ENCODE measurements at regions not wholly inside any gene's neighbourhood (a gene's known extent, or its start where the extent isn't known, plus 50 kb on each side); places are given as distances from the start of the nearest gene placed in this dataset.

- TF ChIP-seq, protein P1, sequence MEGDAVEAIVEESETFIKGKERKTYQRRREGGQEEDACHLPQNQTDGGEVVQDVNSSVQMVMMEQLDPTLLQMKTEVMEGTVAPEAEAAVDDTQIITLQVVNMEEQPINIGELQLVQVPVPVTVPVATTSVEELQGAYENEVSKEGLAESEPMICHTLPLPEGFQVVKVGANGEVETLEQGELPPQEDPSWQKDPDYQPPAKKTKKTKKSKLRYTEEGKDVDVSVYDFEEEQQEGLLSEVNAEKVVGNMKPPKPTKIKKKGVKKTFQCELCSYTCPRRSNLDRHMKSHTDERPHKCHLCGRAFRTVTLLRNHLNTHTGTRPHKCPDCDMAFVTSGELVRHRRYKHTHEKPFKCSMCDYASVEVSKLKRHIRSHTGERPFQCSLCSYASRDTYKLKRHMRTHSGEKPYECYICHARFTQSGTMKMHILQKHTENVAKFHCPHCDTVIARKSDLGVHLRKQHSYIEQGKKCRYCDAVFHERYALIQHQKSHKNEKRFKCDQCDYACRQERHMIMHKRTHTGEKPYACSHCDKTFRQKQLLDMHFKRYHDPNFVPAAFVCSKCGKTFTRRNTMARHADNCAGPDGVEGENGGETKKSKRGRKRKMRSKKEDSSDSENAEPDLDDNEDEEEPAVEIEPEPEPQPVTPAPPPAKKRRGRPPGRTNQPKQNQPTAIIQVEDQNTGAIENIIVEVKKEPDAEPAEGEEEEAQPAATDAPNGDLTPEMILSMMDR (IDR thresholded peaks at IDR 0.05), result no peak
- no peak for TF ChIP-seq POLR2A (IDR thresholded peaks at IDR 0.05)
- DNase-seq, result no peak
Measured at GRCh38 chr10:111989136-111989911, 194.2 kb downstream of the GPAM start.

DNA sequence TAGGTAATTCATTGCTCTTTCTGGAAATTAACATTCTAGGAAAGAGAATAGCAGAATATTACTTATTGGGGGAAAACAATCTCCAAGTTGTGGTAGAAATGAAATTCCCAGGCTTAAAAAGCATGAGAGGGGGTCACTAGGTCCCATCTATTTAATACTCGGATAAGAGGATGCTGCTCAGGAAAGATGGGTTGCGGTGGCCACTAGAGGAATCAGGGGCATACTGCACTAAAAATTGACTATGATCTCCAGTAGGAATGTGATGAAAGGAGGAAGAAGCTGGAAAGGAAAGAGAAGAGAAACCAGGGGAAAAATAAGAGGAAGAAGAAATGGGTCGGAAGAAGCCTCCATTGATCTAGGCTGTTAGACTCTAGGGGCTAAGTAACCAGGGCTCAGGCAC lies 192.8 kb downstream of the GPAM start:
- H3K4me1 ChIP-seq, result no peaks in the 10 kb centered on the region
- no peak for DNase-seq
- H3K9me3 ChIP-seq, result no peaks in the 10 kb centered on the region
- no peak overlapping the region for H3K27ac ChIP-seq
- intact Hi-C loops (cut with DNase I; ENCODE audit: low total_unique reads), result no loop called here
- H3K36me3 ChIP-seq, result no peaks in the 10 kb centered on the region
- no peaks in the 10 kb centered on the region for H3K27me3 ChIP-seq
- no peak for TF ChIP-seq POLR2A (IDR thresholded peaks at IDR 0.05)
- TF ChIP-seq, protein P1 (IDR thresholded peaks at IDR 0.05), result no peak
- no peak overlapping the region for H3K4me3 ChIP-seq

More at GRCh38 chr10:111989136-111989911, 194.2 kb downstream of the GPAM start:
- Histone ChIP-seq H3K4me1 (no peaks in the 10 kb centered on the region), H3K27me3 (no peaks in the 10 kb centered on the region), H3K9me3 (no peaks in the 10 kb centered on the region), H3K4me3 (no peak overlapping the region), H3K27ac (no peak overlapping the region), H3K36me3 (no peaks in the 10 kb centered on the region)
- intact Hi-C loops (cut with DNase I; ENCODE audit: low total_unique reads), result no loop called here

DNA sequence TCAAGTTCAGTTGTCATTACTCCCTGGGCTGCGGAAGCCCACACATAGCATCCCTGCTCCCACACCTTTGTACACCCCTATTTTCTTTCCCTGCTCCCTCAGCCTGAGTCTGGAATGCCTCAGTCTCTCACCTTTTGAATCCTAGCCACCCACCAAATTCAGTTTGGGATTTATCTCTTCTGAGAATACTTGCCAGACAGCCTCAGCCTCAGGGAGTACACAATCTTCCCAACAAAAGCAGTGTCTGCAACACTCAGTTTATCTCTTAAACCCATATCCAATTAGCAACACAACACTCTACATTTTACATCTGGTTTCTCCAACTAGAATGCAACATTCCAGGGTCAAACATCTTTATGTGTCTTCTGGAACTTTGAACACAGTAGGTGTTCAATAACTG lies 190.2 kb downstream of the GPAM start:
- Histone ChIP-seq H3K27me3 (no peaks in the 10 kb centered on the region), H3K36me3 (no peaks in the 10 kb centered on the region), H3K27ac (no peak overlapping the region), H3K4me1 (no peaks in the 10 kb centered on the region), H3K9me3 (no peaks in the 10 kb centered on the region), H3K4me3 (no peak overlapping the region)
- DNase-seq, result no peak
- intact Hi-C loops (cut with DNase I; ENCODE audit: low total_unique reads), result no loop called here
- TF ChIP-seq POLR2A (IDR thresholded peaks at IDR 0.05), result no peak
- TF ChIP-seq, protein P1 (IDR thresholded peaks at IDR 0.05), result no peak

- Histone ChIP-seq H3K27ac (no peak overlapping the region), H3K9me3 (no peaks in the 10 kb centered on the region), H3K27me3 (no peaks in the 10 kb centered on the region), H3K4me1 (no peaks in the 10 kb centered on the region), H3K36me3 (no peaks in the 10 kb centered on the region), H3K4me3 (no peak overlapping the region)
- TF ChIP-seq, protein P1 (IDR thresholded peaks at IDR 0.05), result no peak
- TF ChIP-seq POLR2A (IDR thresholded peaks at IDR 0.05), result no peak
- DNase-seq, result no peak
- intact Hi-C loops (cut with DNase I; ENCODE audit: low total_unique reads), result no loop called here
Measured at GRCh38 chr10:111993872-111994426, 189.6 kb downstream of the GPAM start.

GRCh38 chr10:111996103-111996502 lies 187.5 kb downstream of the GPAM start:
- DNase-seq, result no peak
- no peak for TF ChIP-seq POLR2A (IDR thresholded peaks at IDR 0.05)
- TF ChIP-seq, protein P1 (IDR thresholded peaks at IDR 0.05), result no peak
- intact Hi-C loops (cut with DNase I; ENCODE audit: low total_unique reads), result no loop called here
- Histone ChIP-seq H3K36me3 (no peaks in the 10 kb centered on the region), H3K4me1 (no peaks in the 10 kb centered on the region), H3K27ac (no peak overlapping the region), H3K27me3 (no peaks in the 10 kb centered on the region), H3K9me3 (no peaks in the 10 kb centered on the region), H3K4me3 (no peak overlapping the region)
